ENCODE measurements at regions not wholly inside any gene's neighbourhood (a gene's known extent, or its start where the extent isn't known, plus 50 kb on each side); places are given as distances from the start of the nearest gene placed in this dataset.

GRCh38 chr13:37950016-37950415, 80.4 kb upstream of the TRPC4 start:
- no peak overlapping the region for H3K4me3 Mint-ChIP-seq
- no peaks in the 10 kb centered on the region for H3K27me3 Mint-ChIP-seq
- DNase-seq = no peak
- H3K27ac Mint-ChIP-seq = no peak overlapping the region
- no peaks in the 10 kb centered on the region for H3K36me3 Mint-ChIP-seq
- CTCF ChIA-PET = no interaction called here
- no peaks in the 10 kb centered on the region for H3K4me1 Mint-ChIP-seq
- H3K9me3 Mint-ChIP-seq = peaks cover 6% of the 10 kb centered on the region

GRCh38 chr13:37947419-37948140, 78.0 kb upstream of the TRPC4 start:
- no peaks in the 10 kb centered on the region for H3K36me3 Mint-ChIP-seq
- CTCF ChIA-PET = no interaction called here
- H3K4me3 Mint-ChIP-seq = no peak overlapping the region
- H3K27ac Mint-ChIP-seq = no peak overlapping the region
- DNase-seq = no peak
- no peaks in the 10 kb centered on the region for H3K4me1 Mint-ChIP-seq
- H3K27me3 Mint-ChIP-seq = no peaks in the 10 kb centered on the region
- peaks cover 6% of the 10 kb centered on the region for H3K9me3 Mint-ChIP-seq

- no peaks in the 10 kb centered on the region for H3K36me3 Mint-ChIP-seq
- H3K4me1 Mint-ChIP-seq = no peaks in the 10 kb centered on the region
- H3K4me3 Mint-ChIP-seq = no peak overlapping the region
- CTCF ChIA-PET = no interaction called here
- DNase-seq = no peak
- peaks cover 6% of the 10 kb centered on the region for H3K9me3 Mint-ChIP-seq
- H3K27ac Mint-ChIP-seq = no peak overlapping the region
- no peaks in the 10 kb centered on the region for H3K27me3 Mint-ChIP-seq
Observed at GRCh38 chr13:37945651-37946575, 76.3 kb upstream of the TRPC4 start.

GRCh38 chr13:37944869-37945442, 75.4 kb upstream of the TRPC4 start:
- Mint-ChIP-seq H3K9me3 (peaks cover 6% of the 10 kb centered on the region), H3K4me1 (no peaks in the 10 kb centered on the region), H3K4me3 (no peak overlapping the region), H3K27ac (no peak overlapping the region), H3K36me3 (no peaks in the 10 kb centered on the region), H3K27me3 (no peaks in the 10 kb centered on the region)
- CTCF ChIA-PET = no interaction called here
- DNase-seq = no peak

GRCh38 chr13:37944081-37944868, 74.7 kb upstream of the TRPC4 start:
- Mint-ChIP-seq H3K36me3 (no peaks in the 10 kb centered on the region), H3K4me1 (no peaks in the 10 kb centered on the region), H3K9me3 (peaks cover 5% of the 10 kb centered on the region), H3K27me3 (no peaks in the 10 kb centered on the region), H3K4me3 (no peak overlapping the region), H3K27ac (no peak overlapping the region)
- DNase-seq = no peak
- CTCF ChIA-PET = no interaction called here

- Mint-ChIP-seq H3K9me3 (peaks cover 2% of the 10 kb centered on the region), H3K36me3 (no peaks in the 10 kb centered on the region), H3K27ac (no peak overlapping the region), H3K4me1 (no peaks in the 10 kb centered on the region), H3K27me3 (no peaks in the 10 kb centered on the region), H3K4me3 (no peak overlapping the region)
- CTCF ChIA-PET = no interaction called here
- DNase-seq = no peak
Observed at GRCh38 chr13:37942929-37943328, 73.4 kb upstream of the TRPC4 start.

- Mint-ChIP-seq H3K4me1 (no peaks in the 10 kb centered on the region), H3K4me3 (no peak overlapping the region), H3K9me3 (no peaks in the 10 kb centered on the region), H3K27ac (no peak overlapping the region), H3K27me3 (no peaks in the 10 kb centered on the region), H3K36me3 (no peaks in the 10 kb centered on the region)
- CTCF ChIA-PET = no interaction called here
- no peak for DNase-seq
Observed at GRCh38 chr13:37934339-37935191, 65.0 kb upstream of the TRPC4 start.

- CTCF ChIA-PET = no interaction called here
- H3K36me3 Mint-ChIP-seq = no peaks in the 10 kb centered on the region
- no peak overlapping the region for H3K4me3 Mint-ChIP-seq
- no peaks in the 10 kb centered on the region for H3K27me3 Mint-ChIP-seq
- no peak overlapping the region for H3K27ac Mint-ChIP-seq
- H3K4me1 Mint-ChIP-seq = no peaks in the 10 kb centered on the region
- no peaks in the 10 kb centered on the region for H3K9me3 Mint-ChIP-seq
- DNase-seq = no peak
Observed at GRCh38 chr13:37929308-37929707, 59.7 kb upstream of the TRPC4 start.

- Mint-ChIP-seq H3K9me3 (no peaks in the 10 kb centered on the region), H3K4me3 (no peak overlapping the region), H3K4me1 (no peaks in the 10 kb centered on the region), H3K36me3 (no peaks in the 10 kb centered on the region), H3K27me3 (no peaks in the 10 kb centered on the region), H3K27ac (no peak overlapping the region)
- CTCF ChIA-PET = no interaction called here
- DNase-seq = no peak
Observed at GRCh38 chr13:37927561-37927960, 58.0 kb upstream of the TRPC4 start.

- CTCF ChIA-PET = no interaction called here
- no peaks in the 10 kb centered on the region for H3K9me3 Mint-ChIP-seq
- no peak overlapping the region for H3K4me3 Mint-ChIP-seq
- H3K4me1 Mint-ChIP-seq = no peaks in the 10 kb centered on the region
- no peak overlapping the region for H3K27ac Mint-ChIP-seq
- no peak for DNase-seq
- H3K36me3 Mint-ChIP-seq = no peaks in the 10 kb centered on the region
- H3K27me3 Mint-ChIP-seq = no peaks in the 10 kb centered on the region
Observed at GRCh38 chr13:37925878-37926473, 56.4 kb upstream of the TRPC4 start.

GRCh38 chr13:37923236-37923635, 53.7 kb upstream of the TRPC4 start:
- Mint-ChIP-seq H3K27ac (peak overlapping the region; percentile 60), H3K9me3 (no peaks in the 10 kb centered on the region), H3K4me1 (no peaks in the 10 kb centered on the region), H3K36me3 (no peaks in the 10 kb centered on the region), H3K4me3 (no peak overlapping the region), H3K27me3 (no peaks in the 10 kb centered on the region)
- DNase-seq = no peak
- CTCF ChIA-PET = no interaction called here

GRCh38 chr13:37919329-37919880, 49.8 kb upstream of the TRPC4 start:
- H3K9me3 Mint-ChIP-seq = no peaks in the 10 kb centered on the region
- no peaks in the 10 kb centered on the region for H3K36me3 Mint-ChIP-seq
- CTCF ChIA-PET = no interaction called here
- no peak for DNase-seq
- no peaks in the 10 kb centered on the region for H3K4me1 Mint-ChIP-seq
- H3K27ac Mint-ChIP-seq = no peak overlapping the region
- no peaks in the 10 kb centered on the region for H3K27me3 Mint-ChIP-seq
- no peak overlapping the region for H3K4me3 Mint-ChIP-seq

All from activated naive CD4-positive, alpha-beta T cell treated with anti-CD3 and anti-CD28 coated beads, Interleukin-2, amount 10 ng/mL, durations not matched to agents 7 days and 5 days (primary cell).